OCI-LY3 (cell line): ENCODE measurements at regions not wholly inside any gene's neighbourhood (a gene's known extent, or its start where the extent isn't known, plus 50 kb on each side); places are given as distances from the start of the nearest gene placed in this dataset.

Experiments
- H2AFZ ChIP-seq: fragments of 200-600, 300-600 bp; shearing (Covaris generic); 2 replicates; pipeline ENCODE4 v1.6.0; 2014; ENCODE audit warnings: antibody characterized with exemption, low read depth, low read length
- H3K27ac ChIP-seq: fragments of 200-600, 300-600 bp; sonication (generic); 2 replicates; pipeline ENCODE4 v1.5.1; 2014; ENCODE audit warnings: mild to moderate bottlenecking, low read length, moderate library complexity, mixed read lengths
- H3K27me3 ChIP-seq: fragments of 200-600, 300-600 bp; sonication (generic); 2 replicates; pipeline ENCODE4 v1.6.1; 2014; ENCODE audit warnings: low read depth, low read length, mixed read lengths
- H3K36me3 ChIP-seq: fragments of 200-600, 300-600 bp; sonication (generic); replicated peaks from 2 replicates; pipeline ENCODE3; 2014; ENCODE audit warnings: low read depth, low read length, mixed read lengths
- H3K4me1 ChIP-seq: fragments of 300-600, 200-600 bp; sonication (generic); 2 replicates; pipeline ENCODE4 v1.6.1; 2014; ENCODE audit warnings: low read length, mixed read lengths
- H3K4me2 ChIP-seq: fragments of 200-600, 300-600 bp; sonication (generic); 2 replicates; pipeline ENCODE4 v1.6.1; 2014; ENCODE audit warnings: low read length, mixed read lengths
- H3K4me3 ChIP-seq: fragments of 300-600, 200-600 bp; sonication (generic); 2 replicates; pipeline ENCODE4 v1.5.1; 2014; ENCODE audit warnings: antibody characterized with exemption, mild to moderate bottlenecking, low read length, moderate library complexity
- H3K79me2 ChIP-seq: fragments of 300-600, 200-600 bp; shearing (Covaris generic); 2 replicates; pipeline ENCODE4 v1.6.1; 2014; ENCODE audit warnings: mild to moderate bottlenecking, low read length, mixed read lengths
- H3K9ac ChIP-seq: fragments of 300-600, 200-600 bp; shearing (Covaris generic); 2 replicates; pipeline ENCODE4 v1.6.0; 2014; ENCODE audit warnings: mild to moderate bottlenecking, low read length, moderate library complexity
- H3K9me3 ChIP-seq: fragments of 200-600, 300-600 bp; shearing (Covaris generic); 2 replicates; pipeline ENCODE4 v1.6.1; 2014; ENCODE audit warnings: low read length, mixed read lengths; ENCODE audit not compliant: insufficient read depth
- H4K20me1 ChIP-seq: fragments of 200-600, 300-600 bp; sonication (generic); 2 replicates; pipeline ENCODE4 v1.6.1; 2016; ENCODE audit warnings: low read length, mixed read lengths; ENCODE audit not compliant: insufficient read depth
- EZH2phosphoT487 ChIP-seq: fragments of 200-600 bp; shearing (Covaris generic); IDR thresholded peaks from 2 replicates; pipeline ENCODE4 v1.6.1; 2018; ENCODE audit warnings: antibody characterized with exemption, mixed run types, low read depth
- TF ChIP-seq, protein P1 (sequence below): fragments of 200-600, 300-600 bp; sonication (generic); IDR thresholded peaks from 2 replicates; pipeline ENCODE4 v1.5.1; 2014; ENCODE audit warnings: antibody characterized with exemption, low read length, low read depth

GRCh38 chr1:38402230-38402815 is 355.7 kb upstream of the POU3F1 start:
- TF ChIP-seq, protein P1, sequence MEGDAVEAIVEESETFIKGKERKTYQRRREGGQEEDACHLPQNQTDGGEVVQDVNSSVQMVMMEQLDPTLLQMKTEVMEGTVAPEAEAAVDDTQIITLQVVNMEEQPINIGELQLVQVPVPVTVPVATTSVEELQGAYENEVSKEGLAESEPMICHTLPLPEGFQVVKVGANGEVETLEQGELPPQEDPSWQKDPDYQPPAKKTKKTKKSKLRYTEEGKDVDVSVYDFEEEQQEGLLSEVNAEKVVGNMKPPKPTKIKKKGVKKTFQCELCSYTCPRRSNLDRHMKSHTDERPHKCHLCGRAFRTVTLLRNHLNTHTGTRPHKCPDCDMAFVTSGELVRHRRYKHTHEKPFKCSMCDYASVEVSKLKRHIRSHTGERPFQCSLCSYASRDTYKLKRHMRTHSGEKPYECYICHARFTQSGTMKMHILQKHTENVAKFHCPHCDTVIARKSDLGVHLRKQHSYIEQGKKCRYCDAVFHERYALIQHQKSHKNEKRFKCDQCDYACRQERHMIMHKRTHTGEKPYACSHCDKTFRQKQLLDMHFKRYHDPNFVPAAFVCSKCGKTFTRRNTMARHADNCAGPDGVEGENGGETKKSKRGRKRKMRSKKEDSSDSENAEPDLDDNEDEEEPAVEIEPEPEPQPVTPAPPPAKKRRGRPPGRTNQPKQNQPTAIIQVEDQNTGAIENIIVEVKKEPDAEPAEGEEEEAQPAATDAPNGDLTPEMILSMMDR: no peak
- no peak for TF ChIP-seq EZH2phosphoT487
- no peak overlapping the region for H3K27ac ChIP-seq
- no peak overlapping the region for H3K4me3 ChIP-seq
- H2AFZ ChIP-seq: no peak overlapping the region
- no peaks in the 10 kb centered on the region for H3K27me3 ChIP-seq
- no peak overlapping the region for H3K9ac ChIP-seq
- no peaks in the 10 kb centered on the region for H3K79me2 ChIP-seq
- peaks cover 7% of the 10 kb centered on the region; the same call in 1 of the 2 replicates for H3K9me3 ChIP-seq
- H3K4me1 ChIP-seq: no peaks in the 10 kb centered on the region
- no peaks in the 10 kb centered on the region for H3K36me3 ChIP-seq
- no peaks in the 10 kb centered on the region for H4K20me1 ChIP-seq
- no peak overlapping the region for H3K4me2 ChIP-seq

DNA sequence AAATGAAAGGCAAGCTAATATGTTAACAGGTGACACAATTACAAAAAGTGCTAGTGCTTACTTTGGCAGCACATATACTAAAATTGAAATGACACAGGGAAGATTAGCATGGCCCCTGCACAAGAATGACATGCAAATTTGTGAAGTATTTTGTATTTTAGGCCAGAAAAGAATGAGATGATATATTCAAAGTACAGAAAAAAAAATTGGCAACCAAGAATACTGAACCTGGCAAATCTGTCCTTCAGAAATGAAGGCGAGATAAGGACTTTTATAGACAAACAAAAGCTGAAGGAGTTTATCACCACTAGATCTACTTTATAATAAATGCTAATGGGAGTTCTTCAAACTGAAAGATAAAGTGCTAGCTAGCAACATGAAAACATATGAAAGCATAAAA is 350.0 kb upstream of the POU3F1 start:
- H3K9me3 ChIP-seq: 0 out of 2 replicates have a peak, but pooled peaks cover 7% of the 10 kb centered on the region
- H2AFZ ChIP-seq: no peak overlapping the region
- H3K4me2 ChIP-seq: no peak overlapping the region
- H3K4me3 ChIP-seq: no peak overlapping the region
- no peaks in the 10 kb centered on the region for H3K36me3 ChIP-seq
- H3K4me1 ChIP-seq: peaks cover 25% of the 10 kb centered on the region
- no peak overlapping the region for H3K9ac ChIP-seq
- H3K27me3 ChIP-seq: no peaks in the 10 kb centered on the region
- H4K20me1 ChIP-seq: no peaks in the 10 kb centered on the region
- no peaks in the 10 kb centered on the region for H3K79me2 ChIP-seq
- TF ChIP-seq EZH2phosphoT487: no peak
- TF ChIP-seq, protein P1: no peak
- H3K27ac ChIP-seq: no peak overlapping the region

DNA sequence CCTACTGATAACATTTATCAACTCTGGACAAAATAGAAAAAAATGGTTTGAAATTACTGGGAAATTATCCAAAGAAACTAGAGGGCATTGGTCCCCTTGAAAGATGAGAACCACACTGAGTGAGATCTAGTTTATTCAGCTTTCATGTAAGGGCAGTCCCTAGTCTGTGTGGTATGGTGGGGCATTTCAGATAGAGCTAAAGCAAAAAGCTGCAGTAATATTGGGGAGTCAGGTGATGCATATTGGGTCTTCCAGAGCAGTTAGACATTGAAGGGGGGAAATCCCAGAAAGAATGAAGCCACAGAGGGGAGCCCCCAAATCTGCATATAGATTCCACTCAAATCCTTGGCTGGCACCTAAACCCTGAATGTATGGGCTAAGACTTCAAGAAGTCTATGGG is 347.7 kb upstream of the POU3F1 start:
- H3K27ac ChIP-seq: peak overlapping the region; percentile 56

DNA sequence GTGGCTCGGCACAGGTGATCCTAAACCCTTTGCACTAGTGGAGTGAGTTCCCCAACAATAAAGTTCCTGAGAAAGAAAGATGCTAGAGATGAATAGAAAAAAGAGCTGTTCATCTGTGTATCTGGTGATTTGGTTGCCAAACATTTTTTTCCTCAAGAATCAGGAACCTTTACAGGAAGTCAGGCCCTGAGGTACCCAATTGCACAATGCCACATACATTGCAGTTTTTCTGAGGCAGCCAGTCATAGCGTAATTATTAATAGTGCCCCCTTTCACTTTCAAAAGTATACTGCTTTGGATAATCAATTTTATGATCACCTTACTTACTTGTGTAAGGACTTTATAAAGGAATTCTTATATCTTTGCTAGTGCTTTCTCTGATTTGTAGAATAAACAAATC is 346.3 kb upstream of the POU3F1 start:
- no peak overlapping the region for H3K27ac ChIP-seq
- no peaks in the 10 kb centered on the region for H3K36me3 ChIP-seq
- H3K27me3 ChIP-seq: no peaks in the 10 kb centered on the region
- TF ChIP-seq EZH2phosphoT487: no peak
- TF ChIP-seq, protein P1: no peak
- peaks cover 25% of the 10 kb centered on the region for H3K4me1 ChIP-seq
- no peaks in the 10 kb centered on the region for H3K79me2 ChIP-seq
- H3K9me3 ChIP-seq: 0 out of 2 replicates have a peak, but pooled peaks cover 7% of the 10 kb centered on the region
- H3K9ac ChIP-seq: no peak overlapping the region
- H3K4me3 ChIP-seq: no peak overlapping the region
- no peak overlapping the region for H2AFZ ChIP-seq
- peak overlapping the region; percentile 54; the same call in 1 of the 2 replicates for H3K4me2 ChIP-seq
- H4K20me1 ChIP-seq: no peaks in the 10 kb centered on the region

More for the DNA sequence above, 347.7 kb upstream of the POU3F1 start:
- peak overlapping the region; percentile 54 for H3K4me2 ChIP-seq
- H3K4me3 ChIP-seq: peak overlapping the region; percentile 12; the same call in 1 of the 2 replicates
- TF ChIP-seq EZH2phosphoT487: no peak
- TF ChIP-seq, protein P1: no peak
- no peaks in the 10 kb centered on the region for H4K20me1 ChIP-seq
- H3K79me2 ChIP-seq: no peaks in the 10 kb centered on the region
- H3K9me3 ChIP-seq: 0 out of 2 replicates have a peak, but pooled peaks cover 7% of the 10 kb centered on the region
- no peaks in the 10 kb centered on the region for H3K36me3 ChIP-seq
- no peak overlapping the region for H3K9ac ChIP-seq
- no peak overlapping the region for H2AFZ ChIP-seq
- peaks cover 25% of the 10 kb centered on the region for H3K4me1 ChIP-seq
- H3K27me3 ChIP-seq: no peaks in the 10 kb centered on the region
